SHP77 treated with DMSO at 0.1 percent for 48 hours (cell line): ENCODE measurements at regions not wholly inside any gene's neighbourhood (a gene's known extent, or its start where the extent isn't known, plus 50 kb on each side); places are given as distances from the start of the nearest gene placed in this dataset.

Source experiments
- DNase-seq: peaks from one replicate; lab custom pipeline; 2025; lab: John Stamatoyannopoulos, UW

- no peak for DNase-seq
These were observed 1277.3 kb downstream of the UQCRFS1 start for GRCh38 chr19:27935669-27936068.

GRCh38 chr19:27929399-27929798 is 1283.6 kb downstream of the UQCRFS1 start:
- DNase-seq = no peak

- DNase-seq = no peak
These were observed 1287.7 kb downstream of the UQCRFS1 start for GRCh38 chr19:27925202-27925601.

GRCh38 chr19:27922970-27923369 is 1290.0 kb downstream of the UQCRFS1 start:
- no peak for DNase-seq

GRCh38 chr19:27920774-27921173 is 1292.2 kb downstream of the UQCRFS1 start:
- DNase-seq = no peak

- DNase-seq = no peak
These were observed 1294.1 kb downstream of the UQCRFS1 start for GRCh38 chr19:27918818-27919217.

GRCh38 chr19:27911122-27911898 is 1301.6 kb downstream of the UQCRFS1 start:
- DNase-seq = no peak

- no peak for DNase-seq
These were observed 1303.1 kb downstream of the UQCRFS1 start for GRCh38 chr19:27909861-27910260.

- DNase-seq = no peak
These were observed 1303.6 kb downstream of the UQCRFS1 start for GRCh38 chr19:27909185-27909840.

- no peak for DNase-seq
These were observed 1306.9 kb downstream of the UQCRFS1 start for GRCh38 chr19:27906081-27906480.

- no peak for DNase-seq
These were observed 1307.9 kb downstream of the UQCRFS1 start for GRCh38 chr19:27905074-27905473.

- no peak for DNase-seq
These were observed 1311.9 kb downstream of the UQCRFS1 start for GRCh38 chr19:27901078-27901477.

GRCh38 chr19:27896091-27896490 is 1316.9 kb downstream of the UQCRFS1 start:
- no peak for DNase-seq

GRCh38 chr19:27894906-27895754 is 1317.8 kb downstream of the UQCRFS1 start:
- DNase-seq = no peak

GRCh38 chr19:27892500-27892899 is 1320.5 kb downstream of the UQCRFS1 start:
- DNase-seq = no peak

- no peak for DNase-seq
These were observed 1321.5 kb downstream of the UQCRFS1 start for GRCh38 chr19:27891411-27891810.

GRCh38 chr19:27890696-27891095 is 1322.3 kb downstream of the UQCRFS1 start:
- DNase-seq = no peak

GRCh38 chr19:27890206-27890605 is 1322.7 kb downstream of the UQCRFS1 start:
- no peak for DNase-seq

GRCh38 chr19:27889156-27889555 is 1323.8 kb downstream of the UQCRFS1 start:
- no peak for DNase-seq

- no peak for DNase-seq
These were observed 1325.0 kb downstream of the UQCRFS1 start for GRCh38 chr19:27887946-27888345.

GRCh38 chr19:27885359-27885758 is 1327.6 kb downstream of the UQCRFS1 start:
- DNase-seq = no peak

GRCh38 chr19:27884376-27884775 is 1328.6 kb downstream of the UQCRFS1 start:
- DNase-seq = no peak

- DNase-seq = no peak
These were observed 1331.7 kb downstream of the UQCRFS1 start for GRCh38 chr19:27881213-27881612.
